Endothelial cell of umbilical vein (primary cell): ENCODE measurements at regions not wholly inside any gene's neighbourhood (a gene's known extent, or its start where the extent isn't known, plus 50 kb on each side); places are given as distances from the start of the nearest gene placed in this dataset.

Source experiments
- BruUV-seq: library from RNA; stranded (reverse); fragments of 400-500 nt; replicated peaks from 2 replicates; lab custom pipeline; 2021; lab: Mats Ljungman, UMichigan
- CTCF ChIA-PET: fragments of 300-600, 350-600 bp; sonication (Branson Sonifier 250); formaldehyde crosslinking; loops from one replicate; lab custom pipeline; 2021; ENCODE audit warnings: antibody characterized with exemption, inconsistent platforms; lab: Charles Lee
- POLR2A ChIA-PET: fragments of 300-600, 350-600 bp; sonication (Branson Sonifier 250); formaldehyde crosslinking; loops from one replicate; lab custom pipeline; 2021; ENCODE audit warnings: antibody characterized with exemption, inconsistent platforms; lab: Charles Lee
- DNase-seq: peaks from one replicate; pipeline ENCODE4 v3.0.0-alpha.2; 2011; ENCODE audit warnings: low read depth, low spot score
- FAIRE-seq: peaks from 2 replicates; lab custom pipeline; 2011; peaks lifted over from hg19 to GRCh38; lab: Jason Lieb, UNC
- H2AFZ ChIP-seq: 2 replicates; pipeline ENCODE4 v1.6.0; 2012; ENCODE audit warnings: low read depth, low read length, control low read depth, inconsistent platforms
- H3K27ac ChIP-seq: 2 replicates; pipeline ENCODE4 v1.5.1; 2011; ENCODE audit warnings: low read depth, mild to moderate bottlenecking, control low read depth, low read length, moderate library complexity; ENCODE audit not compliant: insufficient read depth
- H3K27me3 ChIP-seq, 2 experiments: 2 replicates each; pipeline versions ENCODE4 v1.6.0 to v1.6.1; 2011; ENCODE audit warnings: low read length in 2 of 2, mixed read lengths in 1 of 2; ENCODE audit not compliant: control insufficient read depth in 2 of 2, insufficient read depth in 2 of 2
- H3K36me3 ChIP-seq, 2 experiments: 2 replicates in 1 of 2; 3 replicates in 1 of 2; pipeline ENCODE4 v1.5.1; 2011; ENCODE audit warnings: low read length in 2 of 2, mild to moderate bottlenecking in 1 of 2, moderate library complexity in 1 of 2; ENCODE audit not compliant: control insufficient read depth in 2 of 2, insufficient read depth in 2 of 2; ENCODE audit errors: extremely low read depth in 1 of 2
- H3K4me1 ChIP-seq: 3 replicates; pipeline ENCODE4 v1.5.1; 2011; ENCODE audit warnings: mild to moderate bottlenecking, low read length; ENCODE audit not compliant: control insufficient read depth, insufficient read depth; ENCODE audit errors: extremely low read depth
- H3K4me2 ChIP-seq: 2 replicates; pipeline ENCODE4 v1.6.1; 2011; ENCODE audit warnings: low read length, control low read depth, mixed read lengths; ENCODE audit not compliant: insufficient read depth
- H3K4me3 ChIP-seq, 3 experiments: fragments of 200-600 bp in 1 of 3; sonication (generic), shearing (Covaris generic) in 1 of 3; replicated peaks in 1 of 3; 2 replicates each; pipeline ENCODE4 v1.5.1; 2011 to 2016; ENCODE audit warnings: control low read depth in 3 of 3, low read length in 3 of 3, mild to moderate bottlenecking in 2 of 3, inconsistent platforms in 1 of 3, low read depth in 1 of 3, moderate library complexity in 1 of 3; ENCODE audit not compliant: insufficient read depth in 1 of 3
- H3K79me2 ChIP-seq: 2 replicates; pipeline ENCODE4 v1.6.0; 2012; ENCODE audit warnings: low read length, inconsistent platforms; ENCODE audit not compliant: control insufficient read depth, insufficient read depth
- H3K9ac ChIP-seq: replicated peaks from 2 replicates; pipeline ENCODE3; 2011; ENCODE audit warnings: low read length, control low read depth; ENCODE audit not compliant: insufficient read depth; ENCODE audit errors: extremely low read depth
- H3K9me1 ChIP-seq: replicated peaks from 3 replicates; pipeline ENCODE4 v1.6.0; 2011; ENCODE audit warnings: mild to moderate bottlenecking, low read length; ENCODE audit not compliant: control insufficient read depth, insufficient read depth; ENCODE audit errors: extremely low read depth
- H3K9me3 ChIP-seq: replicated peaks from 2 replicates; pipeline ENCODE4 v1.5.1; 2012; ENCODE audit warnings: low read length, inconsistent platforms; ENCODE audit not compliant: control insufficient read depth, insufficient read depth
- H4K20me1 ChIP-seq: replicated peaks from 2 replicates; pipeline ENCODE3; 2011; ENCODE audit warnings: mild to moderate bottlenecking, low read length; ENCODE audit not compliant: control insufficient read depth, insufficient read depth; ENCODE audit errors: extremely low read depth
- EZH2 ChIP-seq: IDR thresholded peaks from 2 replicates; pipeline ENCODE4 v1.6.1; 2012; ENCODE audit warnings: borderline replicate concordance, low read depth, mild to moderate bottlenecking, moderate library complexity, low read length, inconsistent platforms; ENCODE audit not compliant: severe bottlenecking
- FOS ChIP-seq: IDR thresholded peaks from 2 replicates; pipeline ENCODE4 v1.6.1; 2011; ENCODE audit warnings: mild to moderate bottlenecking, low read length, moderate library complexity, borderline replicate concordance; ENCODE audit not compliant: insufficient read depth
- GATA2 ChIP-seq: IDR thresholded peaks from 2 replicates; pipeline ENCODE4 v1.7.0; 2011; ENCODE audit warnings: low read depth, mild to moderate bottlenecking, moderate library complexity, mixed read lengths, low read length; ENCODE audit not compliant: insufficient read length, insufficient read depth
- JUN ChIP-seq: IDR thresholded peaks from 2 replicates; pipeline ENCODE4 v1.6.1; 2011; ENCODE audit warnings: borderline replicate concordance, low read depth; ENCODE audit not compliant: insufficient read length, insufficient read depth
- MYC ChIP-seq: IDR thresholded peaks from one replicate; pipeline ENCODE4 v1.6.1; 2011; ENCODE audit warnings: mild to moderate bottlenecking, low read depth, low read length
- POLR2A ChIP-seq: IDR thresholded peaks from 2 replicates; pipeline ENCODE4 v1.6.1; 2012; ENCODE audit warnings: low read depth, mild to moderate bottlenecking, control low read depth, low read length
- POLR2AphosphoS5 ChIP-seq: IDR thresholded peaks from 2 replicates; pipeline ENCODE4 v1.6.1; 2012; ENCODE audit warnings: low read depth, mild to moderate bottlenecking, control low read depth, low read length, moderate library complexity; ENCODE audit not compliant: insufficient read depth
- dilution Hi-C: fragments of 300-500 bp; cut with MboI; formaldehyde crosslinking; loops from one replicate; pipeline ENCODE4 v1.15.0; 2019; ENCODE audit warnings: low sequenced_read_pairs; ENCODE audit not compliant: extremely low pct_ligation_motif_present
- intact Hi-C: fragments of 100-400 bp; cut with micrococcal nuclease; formaldehyde crosslinking; loops from one replicate; pipeline ENCODE4 v1.10.0; 2022
- TF ChIP-seq, protein P1 (sequence below), 2 donors: IDR thresholded peaks; 1 replicate in 1 of 2; 2 replicates in 1 of 2; pipeline ENCODE4 v1.5.1; 2011; ENCODE audit warnings: low read length in 2 of 2, mild to moderate bottlenecking in 2 of 2, moderate library complexity in 2 of 2, control low read depth in 1 of 2, inconsistent platforms in 1 of 2, low read depth in 1 of 2; ENCODE audit not compliant: insufficient read depth in 1 of 2; ENCODE audit errors: extremely low read depth in 1 of 2
- TF ChIP-seq, protein P2 (sequence below): IDR thresholded peaks from 2 replicates; pipeline ENCODE4 v1.6.1; 2011; ENCODE audit not compliant: insufficient read depth, insufficient read length

DNA sequence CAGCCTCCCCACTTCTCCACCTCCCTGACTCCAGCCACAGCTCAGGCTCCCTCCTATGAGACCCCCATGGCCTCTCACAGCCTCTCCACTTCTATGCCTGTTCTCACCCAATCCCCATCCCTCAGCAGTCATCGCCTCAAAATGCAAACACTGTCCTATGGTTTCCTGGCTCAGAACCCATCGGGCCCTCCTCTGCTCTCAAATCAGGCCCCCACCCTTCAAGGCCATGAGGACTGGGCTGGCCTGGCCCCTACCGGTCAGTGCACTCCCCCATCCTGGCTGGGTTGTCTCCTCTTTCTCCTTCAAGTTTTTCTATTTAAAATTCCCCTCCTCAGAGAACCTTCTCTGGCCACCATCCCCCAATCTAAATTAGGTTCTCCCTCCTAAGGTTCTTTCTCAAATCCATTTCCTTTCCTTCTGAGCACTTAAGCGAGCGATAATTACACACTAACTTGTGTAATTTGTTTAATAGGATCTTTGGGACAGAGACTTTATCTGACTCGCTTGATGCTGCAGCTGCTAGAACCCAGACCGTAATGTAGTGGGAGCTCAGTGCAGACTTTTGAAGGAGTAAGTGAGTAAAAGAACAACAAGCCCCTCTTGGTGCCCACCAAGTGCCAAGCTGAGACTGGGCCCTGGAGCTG, 347.2 kb downstream of the MATN1 start:
- DNase-seq (no peak), FAIRE-seq (no peak)
- no peaks in the 10 kb centered on the region for H3K79me2 ChIP-seq
- no peak overlapping the region for H3K27ac ChIP-seq
- CTCF ChIA-PET, result no interaction called here
- POLR2A ChIA-PET, result no interaction called here
- dilution Hi-C loops (no loop called here), intact Hi-C loops (no loop called here)
- H3K9me3 ChIP-seq, result no peaks in the 10 kb centered on the region
- no peak overlapping the region for H2AFZ ChIP-seq
- no peak overlapping the region for H3K4me3 ChIP-seq
- H4K20me1 ChIP-seq, result no peaks in the 10 kb centered on the region
- H3K4me1 ChIP-seq, result no peaks in the 10 kb centered on the region
- TF ChIP-seq FOS (no peak), MYC (no peak), GATA2 (no peak), EZH2 (no peak), POLR2AphosphoS5 (no peak), POLR2A (no peak), JUN (no peak)
- TF ChIP-seq, protein P1, sequence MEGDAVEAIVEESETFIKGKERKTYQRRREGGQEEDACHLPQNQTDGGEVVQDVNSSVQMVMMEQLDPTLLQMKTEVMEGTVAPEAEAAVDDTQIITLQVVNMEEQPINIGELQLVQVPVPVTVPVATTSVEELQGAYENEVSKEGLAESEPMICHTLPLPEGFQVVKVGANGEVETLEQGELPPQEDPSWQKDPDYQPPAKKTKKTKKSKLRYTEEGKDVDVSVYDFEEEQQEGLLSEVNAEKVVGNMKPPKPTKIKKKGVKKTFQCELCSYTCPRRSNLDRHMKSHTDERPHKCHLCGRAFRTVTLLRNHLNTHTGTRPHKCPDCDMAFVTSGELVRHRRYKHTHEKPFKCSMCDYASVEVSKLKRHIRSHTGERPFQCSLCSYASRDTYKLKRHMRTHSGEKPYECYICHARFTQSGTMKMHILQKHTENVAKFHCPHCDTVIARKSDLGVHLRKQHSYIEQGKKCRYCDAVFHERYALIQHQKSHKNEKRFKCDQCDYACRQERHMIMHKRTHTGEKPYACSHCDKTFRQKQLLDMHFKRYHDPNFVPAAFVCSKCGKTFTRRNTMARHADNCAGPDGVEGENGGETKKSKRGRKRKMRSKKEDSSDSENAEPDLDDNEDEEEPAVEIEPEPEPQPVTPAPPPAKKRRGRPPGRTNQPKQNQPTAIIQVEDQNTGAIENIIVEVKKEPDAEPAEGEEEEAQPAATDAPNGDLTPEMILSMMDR (IDR thresholded peaks at IDR 0.05; ENCODE audit: extremely low read depth in 1 of 2, insufficient read depth in 1 of 2, low read depth in 1 of 2, low read length in 2 of 2), result no peak
- TF ChIP-seq, protein P2, sequence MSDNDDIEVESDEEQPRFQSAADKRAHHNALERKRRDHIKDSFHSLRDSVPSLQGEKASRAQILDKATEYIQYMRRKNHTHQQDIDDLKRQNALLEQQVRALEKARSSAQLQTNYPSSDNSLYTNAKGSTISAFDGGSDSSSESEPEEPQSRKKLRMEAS, result no peak
- H3K4me2 ChIP-seq, result no peak overlapping the region
- no peaks in the 10 kb centered on the region for H3K9me1 ChIP-seq
- H3K36me3 ChIP-seq, result no peaks in the 10 kb centered on the region
- BruUV-seq, result no TSS peak
- H3K9ac ChIP-seq, result no peak overlapping the region
- no peaks in the 10 kb centered on the region for H3K27me3 ChIP-seq
